COLO668 (cell line): ENCODE measurements at regions not wholly inside any gene's neighbourhood (a gene's known extent, or its start where the extent isn't known, plus 50 kb on each side); places are given as distances from the start of the nearest gene placed in this dataset.

ENCODE experiments used
- DNase-seq: peaks from one replicate; lab custom pipeline; 2025; ENCODE audit not compliant: unreplicated experiment; lab: John Stamatoyannopoulos, UW

GRCh38 chr14:34025325-34026017, 74.6 kb upstream of the EGLN3 start:
- DNase-seq: no peak

GRCh38 chr14:34024768-34025144, 73.9 kb upstream of the EGLN3 start:
- DNase-seq: no peak

DNA sequence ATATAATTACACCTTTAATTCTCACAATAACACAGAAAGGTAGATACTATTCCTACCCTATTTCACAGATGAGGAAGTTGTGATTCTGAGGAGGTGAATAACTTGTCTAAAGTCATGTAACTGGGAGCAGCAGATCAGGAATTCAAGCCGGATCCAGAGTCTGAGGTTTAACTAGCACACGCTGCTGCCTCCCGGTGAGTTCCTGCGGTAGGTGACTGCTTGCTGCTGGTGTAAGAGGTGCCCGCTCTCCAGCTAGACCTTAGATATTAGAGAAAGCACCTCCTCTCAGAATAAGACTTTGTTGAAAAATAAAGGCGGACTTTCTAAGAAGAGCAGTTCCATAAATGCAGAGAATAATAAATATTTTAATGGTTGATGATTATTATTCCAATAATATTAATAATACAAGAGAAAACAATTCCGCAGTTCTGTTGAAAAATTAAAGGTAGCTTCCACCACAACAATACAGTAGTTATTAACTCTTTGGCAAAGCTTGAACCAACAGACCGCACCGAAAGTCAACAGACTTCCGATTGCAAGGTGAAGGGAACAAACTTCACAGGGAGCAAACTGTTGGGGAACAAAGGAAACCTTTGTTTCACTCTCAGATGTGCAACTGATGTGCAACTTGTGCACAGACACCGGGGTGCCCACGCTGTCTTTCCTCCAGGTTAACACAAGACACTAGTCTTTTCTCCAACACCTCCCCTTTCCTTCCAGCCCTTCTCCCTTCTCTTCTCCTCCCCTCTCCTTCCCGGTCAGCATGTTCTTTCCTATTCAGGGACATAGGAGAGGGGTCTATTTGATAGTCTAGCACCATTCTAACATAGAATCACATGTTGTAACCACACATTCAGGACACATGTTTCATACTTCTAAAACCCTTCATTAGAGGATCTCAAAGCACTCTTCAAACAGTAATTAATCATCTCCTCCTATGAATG, 73.2 kb upstream of the EGLN3 start:
- DNase-seq: no peak

DNA sequence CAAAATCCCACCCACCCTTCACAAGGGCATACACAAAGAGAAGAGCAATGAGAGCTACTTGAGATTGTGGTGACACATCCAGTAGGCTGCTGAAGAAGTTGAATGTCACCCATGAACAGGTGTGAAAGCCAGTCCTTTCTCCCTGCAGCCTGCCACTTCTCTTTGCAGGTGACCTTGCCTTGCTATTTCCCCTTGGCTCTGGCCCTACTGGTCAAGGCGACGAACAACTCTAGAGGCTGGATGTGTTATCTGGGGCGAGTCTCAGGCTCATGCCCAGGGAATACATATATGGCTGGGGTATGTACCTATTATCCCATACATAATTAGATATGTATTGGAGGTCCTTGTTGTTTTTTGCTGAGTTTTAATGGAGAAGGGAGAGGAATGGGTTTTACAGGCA, 70.2 kb upstream of the EGLN3 start:
- DNase-seq: no peak

- no peak for DNase-seq
Observed at GRCh38 chr14:34020014-34020413, 69.1 kb upstream of the EGLN3 start.

DNA sequence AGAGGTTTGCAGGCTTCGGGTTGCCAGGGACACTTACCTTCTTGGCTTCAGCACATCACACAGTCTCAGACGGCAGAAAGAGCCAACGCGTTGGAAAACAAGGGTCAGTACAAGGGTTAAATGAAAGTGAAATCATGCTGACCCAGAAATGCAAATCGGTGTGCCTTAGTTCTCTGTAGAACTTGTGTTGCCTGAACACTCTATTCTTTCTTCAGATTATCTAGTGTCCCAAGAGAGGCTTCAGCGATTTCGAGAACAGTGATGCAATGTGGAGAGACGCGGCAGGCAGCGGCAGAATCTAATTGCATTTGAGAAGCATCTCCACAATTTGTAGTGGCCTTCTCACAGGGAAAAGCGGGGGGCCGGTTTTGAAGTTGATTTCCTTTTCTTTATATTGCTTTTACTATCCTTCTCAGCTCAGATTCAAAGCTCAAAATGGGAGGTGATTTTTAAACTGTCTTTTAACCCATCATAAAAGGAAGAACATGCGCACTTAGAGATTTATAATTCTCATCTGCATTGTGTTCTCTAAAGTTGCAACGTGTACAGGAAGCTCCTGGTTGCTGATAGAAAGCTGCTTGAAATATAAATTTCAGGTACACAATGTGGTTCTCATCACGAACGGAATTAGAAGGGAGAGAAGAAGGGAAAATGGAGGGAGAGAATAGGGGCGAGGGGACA, 67.8 kb upstream of the EGLN3 start:
- no peak for DNase-seq

DNA sequence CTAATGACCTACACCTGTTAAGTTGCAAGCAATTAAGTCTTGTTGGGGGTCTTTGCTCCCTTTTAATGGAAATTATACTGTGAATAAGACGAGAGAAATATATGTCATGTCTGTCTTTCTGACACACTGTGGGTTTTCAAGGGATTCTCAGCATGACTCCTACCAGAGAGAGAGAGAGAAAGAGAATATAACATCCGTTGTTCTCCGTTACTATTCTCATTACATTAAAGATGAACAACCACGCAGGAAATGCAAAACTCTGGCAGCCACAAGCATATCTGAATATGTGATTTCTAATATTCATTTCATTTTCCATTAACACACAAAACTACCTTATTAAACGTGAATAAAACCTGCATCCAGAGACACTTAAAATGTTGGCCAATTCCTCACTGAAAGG, 67.3 kb upstream of the EGLN3 start:
- no peak for DNase-seq

- DNase-seq: no peak
Observed at GRCh38 chr14:34015383-34015782, 64.5 kb upstream of the EGLN3 start.

- no peak for DNase-seq
Observed at GRCh38 chr14:34014936-34015335, 64.1 kb upstream of the EGLN3 start.

GRCh38 chr14:34013721-34014060, 62.8 kb upstream of the EGLN3 start:
- DNase-seq: no peak

GRCh38 chr14:34012978-34013720, 62.3 kb upstream of the EGLN3 start:
- DNase-seq: no peak

DNA sequence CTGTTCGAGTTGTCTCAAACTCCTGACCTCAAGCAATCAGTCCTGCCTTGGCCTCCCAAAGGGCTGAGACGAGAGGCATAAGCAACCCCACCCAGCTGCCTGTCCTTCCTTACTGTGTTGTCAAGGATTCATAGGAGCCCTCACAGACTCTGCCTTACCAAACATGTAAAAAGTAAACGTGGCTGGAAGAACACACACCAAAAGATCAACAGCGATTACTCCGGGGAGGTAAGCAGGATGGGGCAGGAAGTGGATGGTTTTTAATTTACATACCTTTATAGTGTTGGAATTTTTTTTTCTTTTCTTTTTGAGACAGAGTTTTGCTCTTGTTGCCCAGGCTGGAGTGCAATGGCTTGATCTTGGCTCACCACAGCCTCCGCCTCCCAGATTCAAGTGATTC, 61.5 kb upstream of the EGLN3 start:
- DNase-seq: no peak

DNA sequence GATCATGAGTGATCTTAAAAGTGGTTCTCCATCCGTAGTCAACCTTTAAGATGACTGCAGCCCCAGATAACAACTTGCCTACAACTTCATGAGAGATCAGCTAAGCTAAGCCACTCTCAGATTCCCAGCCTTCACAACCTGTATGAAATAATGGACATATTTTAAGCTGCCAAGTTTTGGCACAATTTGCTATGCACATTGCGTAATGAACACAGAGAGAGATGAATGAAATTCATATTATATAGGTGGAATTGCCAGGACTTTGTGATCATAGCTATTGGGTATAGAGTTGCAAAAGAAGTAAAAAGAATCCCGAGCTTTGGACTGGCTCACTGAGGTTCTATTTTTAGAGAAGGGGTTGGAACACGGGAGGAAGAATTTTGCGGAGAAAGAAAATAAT, 59.1 kb upstream of the EGLN3 start:
- no peak for DNase-seq

- DNase-seq: no peak
Observed at GRCh38 chr14:34007902-34008301, 57.0 kb upstream of the EGLN3 start.

DNA sequence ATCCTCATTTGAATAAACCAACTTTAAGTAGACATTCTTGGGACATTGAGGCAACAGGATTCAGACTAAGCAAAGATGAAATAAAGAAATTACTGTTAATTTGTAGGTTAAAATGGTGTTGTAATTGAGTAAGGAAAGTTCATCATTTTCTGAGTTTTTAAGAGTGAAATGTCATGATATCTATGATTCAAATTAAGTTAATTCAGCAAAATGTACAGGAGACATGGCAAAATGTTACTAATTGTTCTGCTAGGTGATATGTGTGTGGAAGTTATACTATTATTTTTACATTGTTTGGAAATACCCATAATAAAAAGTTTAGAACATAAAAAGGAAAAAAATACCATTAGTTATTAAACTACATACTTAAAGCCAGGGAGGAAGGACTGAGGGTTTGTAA, 55.0 kb upstream of the EGLN3 start:
- no peak for DNase-seq

- DNase-seq: no peak
Observed at GRCh38 chr14:34004881-34005280, 54.0 kb upstream of the EGLN3 start.

- DNase-seq: no peak
Observed at GRCh38 chr14:34003691-34004090, 52.8 kb upstream of the EGLN3 start.

- no peak for DNase-seq
Observed at GRCh38 chr14:34003082-34003668, 52.3 kb upstream of the EGLN3 start.
